GM21526 (cell line): ENCODE measurements at regions not wholly inside any gene's neighbourhood (a gene's known extent, or its start where the extent isn't known, plus 50 kb on each side); places are given as distances from the start of the nearest gene placed in this dataset.

Source experiments
- ATAC-seq: cut with Tn5 transposase; IDR thresholded peaks from one replicate; pipeline ENCODE4 v1.9.1; 2021; ENCODE audit warnings: moderate library complexity; ENCODE audit not compliant: unreplicated experiment, low FRiP score

DNA sequence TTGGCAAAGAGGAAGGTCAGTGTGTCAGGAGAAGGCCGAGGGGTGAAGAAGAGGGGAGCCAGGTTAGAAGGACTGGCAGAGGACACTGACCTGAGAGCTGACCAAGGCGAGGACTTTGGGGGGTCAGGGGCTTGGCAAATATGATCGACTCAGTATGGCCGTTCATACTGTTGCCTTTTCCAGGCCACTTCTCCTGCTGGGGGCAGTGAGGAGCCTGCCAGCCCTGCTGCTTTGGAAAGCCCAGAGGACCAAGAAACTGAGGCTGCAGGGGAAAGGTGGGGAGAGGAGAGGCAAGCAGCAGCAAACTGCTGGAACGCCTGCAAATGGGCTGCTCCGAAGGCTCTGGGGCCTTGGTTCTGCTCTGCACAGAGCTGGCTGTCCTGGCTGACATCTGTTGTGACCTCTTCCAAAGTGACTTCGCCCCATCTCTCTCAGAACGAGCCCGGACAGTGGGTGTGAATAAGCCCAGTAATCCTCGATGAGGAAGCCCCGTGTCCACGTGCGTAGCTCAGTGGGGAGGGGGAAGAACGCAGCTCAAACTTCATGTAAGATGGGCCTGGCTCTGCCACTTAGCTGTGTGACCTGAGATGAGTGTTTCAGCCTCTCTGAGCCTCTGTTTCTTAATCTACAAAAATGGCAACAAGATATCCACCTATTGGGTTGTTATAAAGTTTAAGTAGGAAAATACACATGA is 111.3 kb downstream of the SALL1 start:
- ATAC-seq, result no peak

DNA sequence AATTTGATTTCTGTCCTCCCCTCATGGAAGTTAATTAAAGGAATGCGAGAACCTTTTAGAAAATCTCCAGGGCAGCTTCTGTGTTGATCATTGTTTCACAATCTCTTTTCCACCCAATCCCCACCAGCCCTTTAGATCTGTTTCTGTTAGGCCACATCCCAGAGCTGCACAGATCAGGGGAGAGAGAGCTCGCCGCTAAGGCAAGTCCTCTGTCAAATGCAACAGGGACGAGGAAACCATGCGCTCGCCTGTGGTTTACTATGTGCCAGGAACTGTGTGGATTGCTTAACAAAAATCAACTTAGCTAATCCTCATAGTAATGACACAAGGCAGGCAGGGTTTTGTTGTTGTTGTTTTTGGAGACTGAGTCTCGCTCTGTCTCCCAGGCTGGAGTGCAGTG is 115.4 kb downstream of the SALL1 start:
- ATAC-seq, result no peak

DNA sequence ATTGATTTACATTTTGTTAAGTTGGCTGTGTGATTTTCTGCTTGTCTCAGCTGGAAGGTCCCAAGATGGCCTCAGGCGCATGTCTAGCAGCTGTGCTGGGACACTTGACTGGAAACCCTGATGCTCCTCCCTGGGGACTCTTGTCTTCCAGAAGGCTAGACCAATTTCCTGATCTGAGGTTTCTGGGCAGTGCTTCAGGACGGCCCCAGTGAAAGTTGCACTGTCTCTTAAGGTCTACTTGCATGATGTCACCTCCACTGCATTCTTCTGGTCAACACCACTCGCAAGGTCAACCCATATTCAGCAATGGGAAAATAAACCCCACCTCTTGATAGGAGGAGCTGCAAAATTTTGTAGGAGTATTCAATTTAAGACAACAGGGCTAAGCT is 116.0 kb downstream of the SALL1 start:
- ATAC-seq, result no peak

DNA sequence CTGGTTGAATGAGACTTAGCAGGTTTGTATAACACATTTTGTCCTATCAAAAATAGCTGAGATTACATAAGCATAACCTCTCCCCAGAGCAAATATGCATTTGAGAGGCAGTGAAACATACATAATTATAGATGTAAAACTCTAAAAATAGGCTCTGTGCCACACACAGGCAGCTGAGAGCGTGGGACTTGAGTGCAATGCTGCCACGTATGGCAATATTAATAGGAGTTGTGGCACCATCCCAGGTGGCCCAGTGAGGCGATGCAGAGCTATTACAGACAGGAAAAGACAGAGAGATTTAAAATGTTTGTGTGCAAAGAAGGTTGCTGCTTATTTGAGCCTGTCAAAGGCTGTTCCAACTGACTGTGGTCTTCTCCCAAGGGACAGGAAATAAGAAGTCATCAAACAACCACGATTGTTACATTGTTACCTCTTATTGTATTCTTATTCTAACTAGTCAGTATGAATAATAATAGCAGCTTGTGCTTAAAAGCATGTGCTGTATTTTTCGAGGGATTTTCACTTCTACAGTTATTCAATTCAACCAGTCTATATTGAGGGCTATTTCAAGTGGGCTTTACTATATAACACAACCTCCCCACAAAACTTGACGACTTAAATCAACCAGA is 116.5 kb downstream of the SALL1 start:
- ATAC-seq, result no peak

DNA sequence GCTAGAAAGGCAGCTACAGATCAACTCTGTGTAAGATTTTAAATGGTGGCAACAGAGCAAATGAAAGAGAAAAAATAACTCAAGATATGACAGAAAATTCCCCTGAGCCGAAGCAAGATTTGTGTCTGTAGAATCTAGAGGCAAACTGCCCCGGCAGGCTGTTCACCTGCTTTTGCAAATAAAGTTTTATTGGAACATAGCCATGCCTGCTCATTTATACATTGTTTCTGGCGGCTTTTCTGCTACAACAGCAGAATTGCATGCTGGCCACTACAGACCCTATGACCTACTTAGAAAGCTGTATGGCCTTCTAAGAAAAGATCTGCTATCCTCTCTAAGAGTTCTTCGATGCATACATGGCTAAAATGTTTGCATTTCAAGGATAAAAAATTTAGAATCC is 119.5 kb downstream of the SALL1 start:
- ATAC-seq, result no peak

DNA sequence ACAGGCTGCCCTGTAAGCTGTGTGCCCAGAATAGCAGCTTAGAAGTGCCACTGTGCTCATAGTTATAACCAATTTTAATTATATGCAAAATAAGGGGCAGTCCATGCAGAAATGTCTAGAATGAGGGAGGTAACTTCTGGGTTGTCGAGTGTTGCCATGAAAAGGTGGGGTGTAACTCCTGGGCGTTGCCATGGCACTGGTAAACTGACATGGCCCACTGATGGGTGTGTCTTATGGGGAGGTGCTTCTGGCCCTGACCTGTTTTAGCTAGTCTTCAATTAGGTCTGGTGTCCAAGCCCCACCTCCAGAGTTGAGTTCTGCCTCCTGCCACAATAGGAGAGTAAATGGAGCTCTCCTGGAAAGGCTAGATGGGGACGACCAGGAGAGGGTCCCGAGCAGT is 120.6 kb downstream of the SALL1 start:
- no peak for ATAC-seq

DNA sequence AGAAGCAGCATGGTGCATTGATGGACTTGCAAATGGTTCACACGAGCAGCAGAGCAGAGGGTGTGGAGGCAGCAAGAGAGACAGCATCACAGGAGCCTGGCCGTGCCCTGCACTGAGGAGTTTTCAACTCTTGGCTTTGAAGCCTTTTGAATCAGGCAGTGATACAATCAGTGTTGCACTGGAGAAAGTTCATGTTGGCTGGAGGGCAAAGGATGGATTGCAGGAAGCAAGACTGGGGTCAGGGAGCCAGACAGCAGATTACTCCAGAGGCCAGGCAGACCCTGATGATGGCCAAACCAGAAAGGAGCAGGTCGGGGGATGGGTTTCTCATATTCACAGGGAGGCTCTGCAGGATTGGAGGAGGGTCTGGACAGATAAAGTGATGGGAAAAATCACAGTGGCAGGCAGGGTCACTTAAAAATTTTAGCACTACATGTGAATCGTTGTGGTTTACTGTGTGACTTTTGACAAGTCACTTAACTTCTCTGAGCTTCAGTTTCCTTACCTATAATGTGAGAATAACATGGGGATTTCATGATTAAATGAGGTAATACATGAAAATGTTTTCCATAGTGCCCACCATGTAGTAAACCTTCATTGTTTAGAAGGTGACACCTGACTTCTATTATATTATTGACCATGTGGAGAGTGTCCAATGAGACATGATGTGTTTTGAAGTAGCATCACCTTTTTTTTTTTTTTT is 125.3 kb downstream of the SALL1 start:
- ATAC-seq, result no peak

DNA sequence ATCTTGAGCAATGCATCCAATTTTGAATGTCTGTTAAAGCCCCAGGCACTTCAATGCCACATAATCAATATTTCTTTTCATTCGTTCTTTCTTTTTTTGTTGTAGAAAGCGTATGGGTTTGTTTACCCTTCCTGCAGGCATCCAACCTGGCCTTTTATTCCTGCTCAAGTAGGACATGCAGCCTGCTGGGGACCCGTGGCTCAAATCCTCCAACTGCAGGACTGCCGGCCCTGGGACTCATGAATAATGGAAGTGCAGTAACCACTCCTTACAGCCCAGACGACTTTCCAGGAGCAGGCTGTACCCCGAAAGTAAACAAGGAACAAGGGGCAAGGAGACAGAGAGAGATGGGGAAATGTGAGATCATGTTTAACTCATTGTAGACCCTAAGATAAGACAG is 126.4 kb downstream of the SALL1 start:
- ATAC-seq, result no peak

DNA sequence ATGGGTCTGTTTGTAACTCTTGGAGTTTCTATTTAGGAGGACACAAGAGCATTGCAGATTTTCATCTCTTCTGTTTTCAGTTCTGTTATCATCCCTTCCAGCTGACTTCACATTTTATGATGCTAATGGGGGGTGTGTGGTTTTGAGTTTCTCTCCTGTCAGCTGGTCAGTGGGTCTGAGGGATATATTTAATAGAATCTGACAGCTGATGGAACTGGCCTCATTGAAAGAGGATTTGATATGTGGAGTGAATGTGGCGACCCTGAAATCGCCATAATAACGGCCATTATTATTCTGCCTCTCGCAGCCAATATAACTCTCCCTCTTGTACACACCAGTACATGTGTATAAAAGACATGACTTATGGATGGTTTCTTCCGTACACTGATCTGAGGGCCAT is 128.1 kb downstream of the SALL1 start:
- no peak for ATAC-seq

DNA sequence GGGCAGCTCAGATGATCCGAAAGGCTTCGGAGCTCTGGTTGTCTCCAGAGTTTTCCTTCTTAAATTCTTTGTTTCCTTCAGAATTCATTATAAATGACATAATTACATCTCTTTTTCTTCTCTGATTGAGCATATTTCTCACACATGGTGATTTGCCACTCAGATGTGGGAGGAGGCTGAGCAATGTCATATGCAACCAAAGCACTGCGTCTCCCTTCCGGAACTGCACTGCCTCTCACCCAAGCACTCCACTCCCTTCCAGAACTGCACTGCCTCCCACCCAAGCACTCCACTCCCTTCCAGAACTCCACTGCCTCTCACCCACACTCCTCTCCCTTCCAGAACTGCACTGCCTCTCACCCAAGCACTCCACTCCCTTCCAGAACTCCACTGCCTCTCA is 131.5 kb downstream of the SALL1 start:
- ATAC-seq, result no peak

DNA sequence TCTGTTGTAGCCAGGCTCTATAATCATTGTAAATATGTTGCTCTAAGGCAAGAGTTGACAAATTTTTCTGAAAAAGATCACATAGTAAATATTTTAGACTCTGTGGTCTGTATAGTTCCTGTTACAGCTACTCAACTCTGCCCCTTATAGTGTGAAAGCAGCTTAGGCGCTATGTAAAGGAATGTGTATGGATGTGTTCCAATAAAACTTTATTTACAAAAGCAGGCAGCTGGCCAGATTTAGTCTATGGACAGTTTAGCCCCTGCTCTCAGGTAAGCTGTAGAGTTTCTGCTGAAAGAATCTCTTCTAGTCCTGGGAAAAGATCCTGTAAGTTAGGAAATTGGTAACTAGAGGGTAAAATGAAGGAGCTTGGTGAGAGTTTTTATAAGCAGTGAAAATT is 133.1 kb downstream of the SALL1 start:
- no peak for ATAC-seq

DNA sequence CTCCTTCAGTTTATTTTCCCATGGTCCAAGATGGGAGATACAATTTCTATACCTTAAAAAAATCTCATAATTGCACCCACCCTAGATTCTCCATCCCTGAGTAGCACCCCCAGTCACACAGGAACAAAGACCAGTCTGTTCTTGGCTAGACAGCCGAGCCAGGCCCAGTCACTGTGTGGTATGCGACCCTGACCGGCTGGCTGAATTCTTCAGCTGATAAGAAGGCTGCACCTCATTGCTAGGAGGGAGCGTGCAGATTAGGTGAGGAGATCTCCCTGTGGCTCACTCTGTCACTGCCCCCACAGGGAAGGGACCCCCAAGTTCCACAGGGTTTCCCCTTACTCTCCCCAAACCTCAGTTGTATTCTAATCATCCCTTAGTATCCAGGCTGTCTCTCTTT is 138.7 kb downstream of the SALL1 start:
- no peak for ATAC-seq

DNA sequence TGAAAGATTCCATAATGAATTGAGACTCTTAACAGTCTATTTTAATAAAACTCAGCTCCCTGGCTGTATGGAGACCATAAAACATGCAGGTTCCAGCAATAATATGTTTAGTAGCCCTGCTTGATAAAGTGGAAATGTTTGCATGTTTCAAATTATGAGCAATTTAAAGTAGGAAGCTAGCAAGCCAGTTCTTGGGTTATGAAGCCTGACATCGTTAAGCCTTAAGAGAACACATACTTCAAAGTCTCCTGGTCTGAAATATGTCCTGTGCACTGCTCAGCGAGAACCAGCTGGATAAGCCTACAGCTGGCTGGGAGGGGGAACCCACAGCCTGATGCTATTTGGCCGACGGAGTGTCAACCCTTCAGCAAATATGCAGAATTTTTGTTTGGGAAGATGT is 140.3 kb downstream of the SALL1 start:
- ATAC-seq, result no peak

DNA sequence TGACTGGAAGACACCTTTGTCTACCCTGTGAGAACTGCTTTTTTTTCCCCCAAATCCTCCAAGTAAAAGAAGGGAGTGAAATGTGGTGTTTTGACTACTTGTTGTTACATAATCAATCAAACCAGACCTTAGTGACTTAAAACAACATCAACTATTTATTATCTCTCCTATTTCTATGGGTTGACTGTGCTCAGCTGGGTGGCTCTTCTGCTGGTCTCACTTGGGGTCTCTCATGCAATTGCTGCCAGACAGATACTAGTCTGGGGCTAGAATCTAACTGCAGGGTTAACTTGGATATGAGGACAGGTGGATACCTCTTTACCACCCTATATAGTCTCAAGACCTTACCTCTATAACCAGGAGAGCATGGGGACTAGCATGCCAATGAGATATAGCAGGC is 141.3 kb downstream of the SALL1 start:
- ATAC-seq, result no peak

DNA sequence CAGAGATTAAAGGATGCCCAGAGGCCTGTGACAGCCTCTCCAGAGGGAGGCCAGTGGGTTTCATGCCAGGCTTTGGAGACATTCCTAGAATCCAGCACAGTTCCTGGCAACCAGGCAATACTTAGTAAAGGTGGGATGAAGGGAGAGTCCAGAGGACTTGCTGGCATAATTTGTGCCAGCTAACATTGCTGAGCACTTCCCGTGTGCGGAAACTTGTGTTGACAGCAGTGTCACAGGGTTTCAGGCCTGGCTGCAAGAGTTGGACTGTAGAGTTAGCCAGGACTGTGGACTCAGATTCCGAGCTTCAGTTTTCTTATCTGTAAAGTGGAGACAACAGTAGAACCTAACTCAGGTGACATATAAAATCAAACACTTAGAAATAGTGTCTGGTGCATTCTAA is 141.7 kb downstream of the SALL1 start:
- no peak for ATAC-seq

DNA sequence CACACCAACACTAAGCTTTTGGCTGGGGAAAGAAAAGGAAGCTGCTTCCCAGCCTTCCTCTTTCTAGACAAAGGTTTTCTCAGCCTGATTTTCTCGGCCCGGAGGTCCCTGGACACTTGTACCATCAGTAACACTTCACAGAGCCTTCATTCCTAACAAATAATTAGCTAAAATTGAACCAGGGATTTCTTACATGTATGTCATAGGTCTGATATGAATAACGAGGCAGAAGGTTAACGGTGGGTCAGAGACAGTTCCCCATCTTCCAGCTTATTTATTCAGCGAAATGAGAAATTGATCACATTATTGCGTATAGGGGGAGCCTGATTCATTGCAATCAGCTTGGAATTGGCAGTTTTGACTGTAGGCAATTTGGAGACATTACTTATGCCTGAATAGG is 142.5 kb downstream of the SALL1 start:
- no peak for ATAC-seq

DNA sequence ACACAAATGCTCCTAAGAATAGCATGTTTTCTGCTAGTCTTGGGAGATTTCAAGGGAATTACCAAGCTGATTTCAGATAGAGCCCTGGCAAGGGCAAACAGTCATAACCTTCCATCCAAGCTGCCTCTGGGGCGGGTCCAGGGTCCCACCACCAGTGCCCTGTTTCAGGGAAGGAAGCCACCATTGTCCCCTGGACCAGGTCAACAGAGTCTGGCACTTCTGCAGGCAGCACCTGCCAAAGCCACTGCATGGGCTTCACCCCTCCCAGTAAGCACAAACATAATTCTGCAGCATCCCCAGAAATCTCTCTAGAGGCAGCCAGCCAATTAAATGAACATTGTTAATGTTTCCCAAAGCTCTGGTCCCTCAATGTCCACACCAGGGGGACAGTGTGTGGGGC is 143.0 kb downstream of the SALL1 start:
- ATAC-seq, result no peak

DNA sequence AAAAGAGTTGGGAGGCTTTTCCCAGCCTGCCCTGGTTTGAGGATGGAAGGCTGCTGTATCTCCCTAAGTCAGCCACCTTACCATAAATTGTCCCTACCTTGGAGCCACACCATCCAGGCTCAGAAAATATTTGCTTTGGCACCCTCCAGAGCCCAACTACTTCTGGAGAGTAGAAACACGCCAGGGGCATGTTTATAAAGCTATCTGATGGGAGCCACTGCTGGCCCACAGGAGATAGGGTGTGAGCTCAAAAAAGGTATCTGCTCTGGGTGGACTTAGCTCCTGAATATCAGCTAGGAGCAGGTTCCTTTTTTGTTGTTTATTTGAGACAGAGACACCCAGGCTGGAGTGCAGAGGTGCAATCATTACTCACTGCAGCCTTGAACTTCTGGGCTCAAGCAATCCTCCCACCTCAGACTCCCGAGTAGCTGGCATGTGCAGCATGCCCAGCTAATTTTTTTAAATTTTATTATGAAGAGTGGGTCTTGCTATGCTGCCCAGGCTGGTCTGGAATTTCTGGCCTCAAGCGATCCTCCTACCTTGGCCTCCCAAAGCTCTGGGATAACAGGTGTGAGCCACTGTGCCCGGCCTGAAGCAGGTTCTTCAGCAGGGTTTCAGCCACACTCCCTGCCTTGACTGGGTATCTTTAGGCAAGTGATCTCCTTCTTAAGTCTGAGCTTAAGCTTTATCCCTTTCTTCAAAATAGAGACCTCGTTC is 147.1 kb downstream of the SALL1 start:
- ATAC-seq, result no peak

DNA sequence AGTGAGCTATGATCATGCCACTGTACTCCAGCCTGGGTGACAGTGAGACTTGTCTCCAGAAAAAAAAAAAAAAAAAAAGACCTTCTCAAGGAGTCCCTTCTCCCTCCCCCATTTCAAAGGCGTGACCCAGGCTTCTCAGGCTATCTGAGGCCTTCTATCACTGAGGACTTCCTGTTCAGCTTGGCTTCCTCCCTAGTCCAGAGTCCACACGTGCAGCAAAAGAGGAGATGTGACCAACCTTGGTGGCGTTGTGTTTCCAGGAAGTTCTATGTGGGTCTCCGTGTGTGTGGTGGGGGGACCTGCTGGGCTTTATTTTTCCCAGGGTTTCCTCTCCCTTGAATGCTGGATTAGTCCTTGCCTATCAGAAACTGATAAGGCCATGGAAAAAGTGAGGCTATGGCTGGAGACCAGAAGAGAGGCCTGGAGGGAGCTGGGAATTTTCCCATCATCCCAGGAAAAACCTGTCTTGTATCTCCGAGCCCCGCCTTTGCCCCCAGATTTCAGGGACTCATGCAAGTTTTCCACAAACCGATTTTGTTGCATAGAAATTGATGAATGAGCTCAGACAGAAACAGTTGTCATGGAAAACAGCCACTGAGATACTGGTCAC is 148.1 kb downstream of the SALL1 start:
- no peak for ATAC-seq

DNA sequence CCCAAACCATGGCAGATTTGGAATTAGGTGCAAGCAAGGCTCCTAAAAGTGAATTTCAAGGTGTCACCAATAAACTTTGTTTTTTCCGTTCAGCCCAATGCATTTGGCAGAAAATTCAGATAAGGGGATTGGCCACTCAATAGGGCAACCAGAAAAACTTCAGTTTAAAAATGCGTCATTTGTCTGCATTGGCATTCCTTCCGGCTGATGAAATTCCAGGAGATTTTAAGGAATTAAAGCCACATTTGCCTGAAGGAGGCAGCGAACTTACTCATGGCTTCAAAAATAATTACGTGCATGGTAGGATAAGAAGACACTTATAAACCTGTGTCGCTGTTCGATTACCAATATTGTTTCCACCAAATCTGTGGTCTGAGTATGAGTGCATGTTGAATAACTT is 151.9 kb downstream of the SALL1 start:
- no peak for ATAC-seq

DNA sequence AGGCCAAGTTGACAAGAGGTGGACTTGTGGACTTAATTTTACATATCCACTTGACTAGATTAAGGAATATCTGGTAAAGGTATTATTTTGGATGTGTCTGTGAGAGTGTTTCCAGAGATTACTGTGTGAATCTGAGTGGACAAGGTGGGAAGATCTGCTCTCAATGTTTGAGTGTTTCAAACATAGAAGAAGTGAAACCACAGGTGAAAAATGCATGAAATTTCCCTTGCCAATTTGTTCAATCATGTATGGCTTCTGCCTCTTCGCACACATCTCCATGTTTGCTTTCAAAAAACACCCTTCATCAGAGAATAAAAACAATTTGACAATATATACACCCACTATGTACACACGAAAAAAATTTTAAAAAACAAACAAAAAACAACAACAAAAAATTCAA is 152.7 kb downstream of the SALL1 start:
- ATAC-seq, result no peak
